Lower lobe of right lung (tissue), 2 donors: ENCODE measurements at regions not wholly inside any gene's neighbourhood (a gene's known extent, or its start where the extent isn't known, plus 50 kb on each side); places are given as distances from the start of the nearest gene placed in this dataset.

Source experiments
- ATAC-seq, 2 donors: fragments of 200-7000 bp; cut with Tn5 transposase; one replicate each; pipeline ENCODE4 v1.9.1; 2020 to 2022; ENCODE audit warnings: mild to moderate bottlenecking in 2 of 2, moderate library complexity in 2 of 2
- DNase-seq: peaks from one replicate; pipeline ENCODE4 v3.0.0-alpha.2; 2020
- H3K27ac ChIP-seq: fragments of 200-600 bp; one replicate; pipeline ENCODE4 v1.8.0; 2022
- H3K27me3 ChIP-seq: fragments of 200-600 bp; one replicate; pipeline ENCODE4 v1.8.0; 2022; ENCODE audit warnings: low read depth
- H3K36me3 ChIP-seq: fragments of 200-600 bp; one replicate; pipeline ENCODE4 v1.8.0; 2022; ENCODE audit warnings: mild to moderate bottlenecking
- H3K4me1 ChIP-seq: fragments of 200-600 bp; one replicate; pipeline ENCODE4 v1.8.0; 2022
- H3K4me3 ChIP-seq: fragments of 200-600 bp; one replicate; pipeline ENCODE4 v1.8.0; 2022; ENCODE audit warnings: mild to moderate bottlenecking
- H3K9me3 ChIP-seq: fragments of 200-600 bp; one replicate; pipeline ENCODE4 v1.8.0; 2022
- intact Hi-C: fragments of 100-400 bp; cut with DNase I; formaldehyde crosslinking; loops from one replicate; pipeline ENCODE4 v1.11.0; 2022
- TF ChIP-seq, protein P1 (sequence below): fragments of 200-600 bp; IDR thresholded peaks from one replicate; pipeline ENCODE4 v1.8.0; 2022; ENCODE audit warnings: antibody characterized with exemption, mild to moderate bottlenecking
- donor health status: DM: no; HTN: yes; CAD: no; lungs with severe emphysema.

DNA sequence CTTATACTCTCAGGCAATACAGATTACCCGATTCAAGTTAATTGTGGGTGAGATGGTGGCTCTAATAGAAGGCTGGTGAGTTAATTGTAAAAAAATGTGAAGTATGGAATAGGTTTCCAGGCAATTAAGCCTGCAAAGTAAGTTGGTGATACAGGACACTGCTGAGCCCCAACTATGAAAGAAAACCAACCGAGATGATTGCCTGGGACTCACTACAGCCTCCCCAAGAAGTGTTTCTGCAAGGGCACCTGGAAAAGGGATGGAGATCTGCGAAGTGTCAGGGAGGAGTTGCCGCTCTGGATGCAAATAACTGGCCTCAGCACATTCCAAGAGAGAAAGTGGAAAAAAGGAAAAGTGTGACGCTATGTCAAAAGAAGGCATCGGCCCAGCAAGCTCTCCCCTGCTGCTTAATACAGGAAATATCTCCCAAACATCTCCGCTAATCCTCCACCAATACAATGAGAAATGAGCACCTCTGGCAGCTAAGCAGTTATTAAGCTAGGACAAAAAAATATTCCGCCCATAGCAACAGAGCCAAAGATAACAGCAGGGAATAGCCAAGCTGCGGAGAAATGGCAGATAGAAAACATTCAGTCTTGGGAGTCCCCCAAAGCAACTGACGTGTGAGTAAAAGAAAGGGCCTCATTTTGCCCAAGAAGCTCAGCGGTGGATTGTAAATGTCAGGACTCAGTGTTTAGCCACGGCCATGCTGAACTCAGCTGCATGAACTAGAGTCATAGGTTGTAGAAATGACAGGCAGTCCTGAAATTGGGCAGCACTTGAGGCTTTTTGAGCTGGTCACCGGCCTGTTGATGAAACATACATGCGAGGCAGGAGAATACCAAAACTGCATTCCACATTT is 133.7 kb downstream of the SNX19 start:
- no peaks in the 10 kb centered on the region for H3K36me3 ChIP-seq
- H3K4me3 ChIP-seq: no peak overlapping the region
- no peaks in the 10 kb centered on the region for H3K9me3 ChIP-seq
- H3K27ac ChIP-seq: peak overlapping the region; percentile 62
- intact Hi-C loops: no loop called here
- TF ChIP-seq, protein P1, sequence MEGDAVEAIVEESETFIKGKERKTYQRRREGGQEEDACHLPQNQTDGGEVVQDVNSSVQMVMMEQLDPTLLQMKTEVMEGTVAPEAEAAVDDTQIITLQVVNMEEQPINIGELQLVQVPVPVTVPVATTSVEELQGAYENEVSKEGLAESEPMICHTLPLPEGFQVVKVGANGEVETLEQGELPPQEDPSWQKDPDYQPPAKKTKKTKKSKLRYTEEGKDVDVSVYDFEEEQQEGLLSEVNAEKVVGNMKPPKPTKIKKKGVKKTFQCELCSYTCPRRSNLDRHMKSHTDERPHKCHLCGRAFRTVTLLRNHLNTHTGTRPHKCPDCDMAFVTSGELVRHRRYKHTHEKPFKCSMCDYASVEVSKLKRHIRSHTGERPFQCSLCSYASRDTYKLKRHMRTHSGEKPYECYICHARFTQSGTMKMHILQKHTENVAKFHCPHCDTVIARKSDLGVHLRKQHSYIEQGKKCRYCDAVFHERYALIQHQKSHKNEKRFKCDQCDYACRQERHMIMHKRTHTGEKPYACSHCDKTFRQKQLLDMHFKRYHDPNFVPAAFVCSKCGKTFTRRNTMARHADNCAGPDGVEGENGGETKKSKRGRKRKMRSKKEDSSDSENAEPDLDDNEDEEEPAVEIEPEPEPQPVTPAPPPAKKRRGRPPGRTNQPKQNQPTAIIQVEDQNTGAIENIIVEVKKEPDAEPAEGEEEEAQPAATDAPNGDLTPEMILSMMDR: no peak
- H3K27me3 ChIP-seq: no peaks in the 10 kb centered on the region
- peaks cover 12% of the 10 kb centered on the region for H3K4me1 ChIP-seq
- ATAC-seq: peak in 1 of 2 donors; percentile 21
- no peak for DNase-seq

DNA sequence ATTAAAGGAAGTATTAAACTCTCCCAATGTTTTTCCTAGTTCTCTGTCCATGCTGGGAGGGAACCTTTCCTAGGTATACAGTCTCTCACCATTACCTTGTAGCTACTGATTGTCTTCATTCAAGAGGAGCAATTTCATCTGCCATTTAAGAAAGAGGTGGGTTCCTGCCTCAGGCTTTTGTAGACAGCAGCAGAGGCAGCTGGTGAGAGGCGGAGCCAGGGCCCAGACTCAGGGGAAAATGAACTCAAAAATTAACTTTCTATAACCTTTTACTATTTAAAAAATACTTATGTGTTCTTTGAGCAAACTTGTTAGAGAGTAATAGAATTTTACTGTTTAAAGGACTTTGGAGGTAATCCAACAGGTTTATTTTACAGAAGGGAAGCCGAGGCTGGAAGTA is 133.0 kb downstream of the SNX19 start:
- no peaks in the 10 kb centered on the region for H3K9me3 ChIP-seq
- no peaks in the 10 kb centered on the region for H3K27me3 ChIP-seq
- H3K36me3 ChIP-seq: no peaks in the 10 kb centered on the region
- DNase-seq: no peak
- no peak for ATAC-seq
- H3K27ac ChIP-seq: peak overlapping the region; percentile 62
- intact Hi-C loops: no loop called here
- H3K4me1 ChIP-seq: peaks cover 15% of the 10 kb centered on the region
- H3K4me3 ChIP-seq: no peak overlapping the region
- TF ChIP-seq, protein P1: no peak

DNA sequence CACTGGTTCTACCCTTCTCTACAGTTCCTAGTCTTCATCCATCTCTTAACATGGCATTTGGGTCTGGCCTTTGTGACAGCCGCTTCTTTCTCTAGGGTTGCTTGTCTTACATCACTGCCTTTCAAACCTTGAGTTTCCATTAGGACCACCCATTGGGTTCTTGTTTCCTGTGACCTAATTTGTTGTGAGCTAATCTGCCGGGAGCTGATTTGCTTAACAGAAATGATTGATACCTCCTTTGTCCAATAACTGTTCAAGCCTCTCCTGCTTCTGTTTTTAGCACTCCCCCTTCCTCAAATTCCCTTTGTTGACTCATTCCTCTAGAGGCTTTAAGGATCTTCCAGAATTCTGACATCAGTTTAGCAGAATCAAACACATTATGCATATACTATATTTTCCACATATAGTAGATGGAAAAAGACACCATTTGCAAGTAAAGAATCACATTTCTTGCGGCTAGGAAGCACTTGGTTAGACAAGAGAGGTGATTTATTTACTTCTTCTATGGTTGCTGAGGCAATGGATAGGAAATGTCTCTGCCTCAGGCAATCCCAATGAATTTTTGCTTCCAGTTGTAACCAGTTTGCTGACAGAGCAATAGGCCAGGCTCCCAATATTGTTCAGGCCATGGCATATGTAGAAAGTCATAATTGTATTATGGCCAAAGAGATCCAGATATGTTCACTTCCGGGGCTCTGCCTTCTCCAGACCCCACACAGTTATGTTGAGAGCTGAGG is 130.7 kb downstream of the SNX19 start:
- H3K9me3 ChIP-seq: no peaks in the 10 kb centered on the region
- H3K4me1 ChIP-seq: peaks cover 15% of the 10 kb centered on the region
- TF ChIP-seq, protein P1: no peak
- no peaks in the 10 kb centered on the region for H3K27me3 ChIP-seq
- intact Hi-C loops: no loop called here
- no peak for ATAC-seq
- DNase-seq: no peak
- H3K4me3 ChIP-seq: no peak overlapping the region
- no peaks in the 10 kb centered on the region for H3K36me3 ChIP-seq
- H3K27ac ChIP-seq: no peak overlapping the region

DNA sequence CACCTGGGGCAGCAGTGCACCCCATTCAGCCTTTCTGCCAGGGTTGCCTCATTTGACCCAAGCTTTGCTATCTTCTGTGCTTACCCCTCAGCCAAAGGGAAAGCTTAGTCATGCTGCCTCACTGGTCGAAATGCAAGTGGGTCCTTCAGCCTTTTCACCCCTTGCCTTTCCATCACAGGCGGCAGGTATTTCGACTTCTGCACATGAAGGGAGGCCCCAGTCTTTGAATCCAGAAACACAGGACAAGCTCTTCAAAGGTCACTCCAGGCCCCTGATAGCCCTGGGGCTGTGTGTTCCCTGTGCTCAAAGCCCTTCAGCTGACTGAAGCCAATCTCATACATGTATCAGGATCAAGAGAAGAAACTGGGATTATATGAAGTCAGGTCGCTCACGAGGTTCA is 129.7 kb downstream of the SNX19 start:
- Histone ChIP-seq H3K27me3 (no peaks in the 10 kb centered on the region), H3K4me1 (peaks cover 15% of the 10 kb centered on the region), H3K4me3 (no peak overlapping the region), H3K36me3 (no peaks in the 10 kb centered on the region), H3K27ac (peak overlapping the region; percentile 13), H3K9me3 (no peaks in the 10 kb centered on the region)
- no peak for DNase-seq
- TF ChIP-seq, protein P1: no peak
- peak in 1 of 2 donors; percentile 6 for ATAC-seq
- intact Hi-C loops: no loop called here

DNA sequence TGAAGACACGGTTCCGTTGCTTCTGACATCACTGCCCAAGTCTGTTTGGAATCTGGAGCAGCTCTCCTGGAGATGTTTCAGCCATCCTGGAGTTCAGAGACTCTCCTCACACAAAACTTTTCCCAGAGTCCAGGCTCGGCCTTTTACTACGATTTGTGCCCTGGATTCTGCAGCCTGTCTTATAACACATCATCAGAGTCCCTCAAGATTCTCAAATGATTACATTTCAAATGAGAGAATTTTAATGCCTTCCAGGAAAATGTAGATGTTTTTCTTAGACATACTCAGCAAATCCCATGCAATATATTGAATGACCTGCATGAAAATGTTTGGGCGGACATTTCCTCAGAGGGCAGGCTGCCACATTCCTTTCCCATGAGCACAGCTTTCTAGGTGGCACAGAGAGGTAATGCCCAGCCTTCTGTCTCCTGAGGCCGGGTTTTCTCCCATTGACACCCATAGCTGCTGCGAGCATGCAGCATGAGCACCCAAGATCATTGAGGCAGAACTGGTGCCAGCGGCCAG is 129.1 kb downstream of the SNX19 start:
- TF ChIP-seq, protein P1: no peak
- Histone ChIP-seq H3K4me3 (no peak overlapping the region), H3K4me1 (peaks cover 15% of the 10 kb centered on the region), H3K9me3 (no peaks in the 10 kb centered on the region), H3K27me3 (no peaks in the 10 kb centered on the region), H3K36me3 (no peaks in the 10 kb centered on the region), H3K27ac (peak overlapping the region; percentile 13)
- intact Hi-C loops: no loop called here
- ATAC-seq: peak; percentile 62 to 81
- DNase-seq: no peak
